RWPE1 (cell line): ENCODE measurements at regions not wholly inside any gene's neighbourhood (a gene's known extent, or its start where the extent isn't known, plus 50 kb on each side); places are given as distances from the start of the nearest gene placed in this dataset.

Source experiments
- CTCF ChIA-PET: fragments of 350-600 bp; sonication (Branson Sonifier 250); formaldehyde crosslinking; extraction: SDS; loops from one replicate; lab custom pipeline; 2021; lab: Yijun Ruan, JAX
- POLR2A ChIA-PET: fragments of 400-600 bp; formaldehyde crosslinking; extraction: SDS; loops from one replicate; lab custom pipeline; 2020; ENCODE audit warnings: antibody characterized with exemption; ENCODE audit not compliant: low non-redundant PET; lab: Yijun Ruan, JAX
- DNase-seq: peaks from one replicate; pipeline ENCODE4 v3.0.0; 2012; ENCODE audit warnings: low spot score
- H3K27ac ChIP-seq: fragments of 450-650 bp; 2 replicates; pipeline ENCODE4 v1.5.1; 2017
- CTCF ChIP-seq: fragments of 450-650 bp; conservative IDR thresholded peaks from 2 replicates; pipeline ENCODE4 v1.5.1; 2017; ENCODE audit warnings: low read depth, mild to moderate bottlenecking

DNA sequence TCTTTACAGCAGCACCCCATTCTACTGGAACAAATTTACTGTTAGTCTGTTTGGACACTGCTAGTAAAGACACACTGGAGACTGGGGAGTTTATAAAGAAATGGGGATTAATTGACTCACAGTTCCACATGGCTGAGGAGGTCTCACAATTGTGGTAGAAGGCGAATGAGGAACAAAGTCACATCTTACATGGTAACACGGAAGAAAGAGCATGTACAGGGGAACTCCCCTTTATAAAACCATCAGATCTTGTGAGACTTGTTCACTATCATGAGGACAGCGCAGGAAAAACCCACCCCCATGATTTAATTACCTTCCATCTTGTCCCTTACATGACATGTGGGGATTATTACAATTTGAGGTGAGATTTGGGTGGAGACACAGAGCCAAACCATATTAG is 1204.2 kb downstream of the SLITRK1 start:
- CTCF ChIA-PET = no interaction called here
- DNase-seq = no peak
- POLR2A ChIA-PET = no interaction called here
- no peak overlapping the region for H3K27ac ChIP-seq
- TF ChIP-seq CTCF = no peak

- no peak for DNase-seq
- POLR2A ChIA-PET = no interaction called here
- H3K27ac ChIP-seq = no peak overlapping the region
- CTCF ChIA-PET = interaction anchor here (0.6 kb wide), 1 partner anchor 99 kb away, joined by 3 read pairs; no protein-coding TSS in a partner anchor
- TF ChIP-seq CTCF = no peak
Observed at GRCh38 chr13:82675024-82675423, 1207.2 kb downstream of the SLITRK1 start.

DNA sequence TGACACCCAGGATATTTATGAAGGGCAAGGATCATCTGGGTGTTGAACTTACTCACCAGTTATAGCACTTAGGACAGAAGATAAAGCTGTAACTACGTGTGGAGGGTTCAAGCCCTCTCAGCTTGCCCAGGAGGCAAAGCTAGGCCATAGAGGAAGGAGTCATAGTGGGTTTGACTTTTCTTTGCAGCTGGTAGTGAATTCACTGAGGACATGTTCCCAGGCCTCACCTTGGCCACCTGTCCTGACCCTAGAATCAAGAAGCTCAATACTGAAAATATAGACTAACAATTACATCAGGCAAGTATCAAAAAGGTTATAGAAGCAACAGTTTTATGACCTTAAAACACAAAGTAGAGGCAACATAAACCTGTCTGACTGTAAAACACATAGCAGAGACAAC is 1207.7 kb downstream of the SLITRK1 start:
- no peak for TF ChIP-seq CTCF
- H3K27ac ChIP-seq = no peak overlapping the region
- ChIA-PET CTCF (no interaction called here), POLR2A (no interaction called here)
- DNase-seq = no peak

GRCh38 chr13:82672248-82672647 is 1210.0 kb downstream of the SLITRK1 start:
- H3K27ac ChIP-seq = no peak overlapping the region
- no peak for DNase-seq
- TF ChIP-seq CTCF = no peak
- CTCF ChIA-PET = no interaction called here
- POLR2A ChIA-PET = no interaction called here

- no peak overlapping the region for H3K27ac ChIP-seq
- ChIA-PET CTCF (no interaction called here), POLR2A (no interaction called here)
- no peak for TF ChIP-seq CTCF
- DNase-seq = no peak
Observed at GRCh38 chr13:82664183-82664582, 1218.1 kb downstream of the SLITRK1 start.

- H3K27ac ChIP-seq = no peak overlapping the region
- TF ChIP-seq CTCF = no peak
- no peak for DNase-seq
- ChIA-PET POLR2A (no interaction called here), CTCF (no interaction called here)
Observed at GRCh38 chr13:82661126-82661525, 1221.1 kb downstream of the SLITRK1 start.

GRCh38 chr13:82658811-82659210 is 1223.5 kb downstream of the SLITRK1 start:
- CTCF ChIA-PET = interaction anchor here (0.6 kb wide), 1 partner anchor 68 kb away, joined by 3 read pairs; no protein-coding TSS in a partner anchor
- POLR2A ChIA-PET = no interaction called here
- no peak for TF ChIP-seq CTCF
- no peak for DNase-seq
- H3K27ac ChIP-seq = no peak overlapping the region
